Endometrial microvascular endothelial cells (primary cell): ENCODE measurements at regions not wholly inside any gene's neighbourhood (a gene's known extent, or its start where the extent isn't known, plus 50 kb on each side); places are given as distances from the start of the nearest gene placed in this dataset.
"Not testable (repeated sequence)": the region's sequence is repeated elsewhere in the genome, so short reads cannot be mapped to it uniquely, and the experiment has no call there.

Experiments used
- in situ Hi-C: cut with HindIII; loops from 2 replicates; pipeline ENCODE4 v1.10.0; 2017; ENCODE audit warnings: low sequenced_read_pairs, low pct_unique_long_range_greater_than_20kb; ENCODE audit errors: inconsistent ontology term

DNA sequence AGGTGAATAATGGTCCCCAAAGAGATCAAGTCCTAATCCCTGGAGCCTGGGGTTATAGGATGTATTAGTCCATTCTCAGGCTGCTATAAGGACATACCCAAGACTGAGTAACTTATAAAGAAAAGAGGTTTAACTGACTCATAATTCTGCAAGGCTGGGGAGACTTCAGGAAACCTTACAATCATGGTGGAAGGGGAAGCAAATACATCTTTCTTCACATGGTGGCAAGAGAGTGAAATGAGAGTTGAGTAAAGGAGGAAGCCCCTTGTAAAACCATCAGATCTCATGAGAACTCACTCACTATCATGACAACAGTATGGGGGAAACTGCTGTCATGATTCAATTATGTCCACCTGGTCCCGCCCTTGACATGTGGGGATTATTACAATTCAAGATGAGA lies 142.9 kb upstream of the ANKRD28 start:
- in situ Hi-C loops: no loop called here

DNA sequence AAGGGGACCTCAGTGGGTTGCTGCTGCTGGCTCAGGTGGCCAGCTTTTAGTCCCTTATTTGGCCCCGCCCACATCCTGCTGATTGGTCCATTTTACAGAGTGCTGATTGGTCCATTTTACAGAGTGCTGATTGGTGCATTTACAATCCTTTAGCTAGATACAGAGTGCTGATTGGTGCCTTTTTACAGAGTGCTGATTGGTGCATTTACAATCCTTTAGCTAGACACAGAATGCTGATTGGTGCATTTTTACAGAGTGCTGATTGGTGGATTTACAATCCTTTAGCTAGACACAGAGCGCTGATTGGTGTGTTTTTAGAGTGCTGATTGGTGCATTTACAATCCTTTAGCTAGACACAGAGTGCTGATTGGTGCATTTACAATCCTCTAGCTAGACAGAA lies 143.7 kb upstream of the ANKRD28 start:
- in situ Hi-C loops: not testable (repeated sequence)

DNA sequence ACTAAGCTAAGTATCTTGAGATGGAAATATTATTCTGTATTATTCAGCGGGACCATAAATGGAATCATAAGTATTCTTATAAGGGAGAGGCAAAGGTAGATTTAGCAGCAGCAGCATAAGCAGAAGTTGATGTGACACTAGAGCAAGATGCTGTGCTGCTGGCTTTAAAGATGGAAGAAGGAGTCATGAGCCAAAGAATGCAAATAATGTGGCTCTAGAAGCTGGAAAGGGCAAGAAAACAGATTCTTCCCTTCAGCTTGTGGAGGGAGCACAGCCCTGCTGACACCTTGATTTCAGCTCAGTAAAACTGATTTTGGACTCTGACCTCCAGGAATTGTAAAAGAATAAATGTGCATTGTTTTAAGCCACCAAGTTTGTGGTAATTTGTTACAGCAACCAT lies 144.2 kb upstream of the ANKRD28 start:
- in situ Hi-C loops: no loop called here

DNA sequence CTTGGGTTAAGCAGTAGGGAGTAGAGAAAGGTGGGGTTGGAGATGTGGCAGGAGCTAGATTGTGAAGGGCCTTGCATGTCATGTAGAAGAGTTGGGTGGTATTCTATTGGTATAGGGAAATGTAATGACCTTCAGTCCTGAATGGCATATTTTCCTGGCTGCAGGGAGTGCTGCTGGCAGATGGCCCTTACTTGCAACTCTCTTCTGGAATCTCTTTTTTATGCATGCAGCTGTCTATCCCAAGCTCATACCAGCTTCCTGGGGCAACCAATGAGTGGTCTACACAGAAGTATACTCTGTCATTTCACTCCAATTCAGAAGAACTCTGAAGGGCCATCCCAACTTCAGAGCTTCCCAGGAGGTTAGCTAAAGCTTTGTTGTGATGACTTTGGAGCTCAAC lies 144.7 kb upstream of the ANKRD28 start:
- in situ Hi-C loops: no loop called here

DNA sequence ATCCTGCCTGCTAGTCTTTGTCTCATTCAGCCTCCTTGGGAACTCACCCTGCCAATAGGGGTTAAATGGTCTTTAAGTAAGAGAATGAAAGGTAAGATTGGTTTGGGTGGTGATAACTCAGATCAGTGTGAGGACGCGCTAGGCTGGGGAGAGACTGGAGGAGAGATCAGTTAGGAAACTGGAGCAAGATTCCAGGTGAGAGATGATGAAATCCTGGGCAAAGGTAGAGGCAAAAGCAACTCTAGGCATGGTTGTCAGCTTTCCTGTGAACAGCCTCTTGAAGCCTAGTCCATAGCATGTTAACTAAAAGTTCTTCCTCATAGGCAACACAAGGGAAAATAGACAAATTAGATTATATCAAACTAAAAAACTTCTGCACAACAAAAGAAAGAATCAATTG lies 145.2 kb upstream of the ANKRD28 start:
- in situ Hi-C loops: no loop called here

DNA sequence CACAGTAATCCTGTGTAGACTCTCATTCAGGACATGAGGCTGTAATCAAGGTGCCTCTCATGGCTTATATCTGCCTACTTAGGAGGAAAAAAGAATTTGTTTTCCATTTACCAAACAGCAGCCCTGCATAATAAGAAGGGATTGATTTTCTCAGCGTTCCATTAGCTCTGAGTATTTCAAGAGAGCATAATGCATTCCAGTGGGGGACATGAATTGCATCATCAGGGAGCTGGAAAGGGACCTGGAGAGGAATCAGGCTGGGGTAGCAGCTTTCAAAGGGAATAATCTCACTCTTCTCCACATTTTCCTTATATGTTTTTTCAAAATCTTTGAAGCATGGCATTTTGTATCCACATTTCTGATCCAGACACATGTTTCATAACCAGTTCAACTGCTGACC lies 150.6 kb upstream of the ANKRD28 start:
- in situ Hi-C loops: no loop called here

DNA sequence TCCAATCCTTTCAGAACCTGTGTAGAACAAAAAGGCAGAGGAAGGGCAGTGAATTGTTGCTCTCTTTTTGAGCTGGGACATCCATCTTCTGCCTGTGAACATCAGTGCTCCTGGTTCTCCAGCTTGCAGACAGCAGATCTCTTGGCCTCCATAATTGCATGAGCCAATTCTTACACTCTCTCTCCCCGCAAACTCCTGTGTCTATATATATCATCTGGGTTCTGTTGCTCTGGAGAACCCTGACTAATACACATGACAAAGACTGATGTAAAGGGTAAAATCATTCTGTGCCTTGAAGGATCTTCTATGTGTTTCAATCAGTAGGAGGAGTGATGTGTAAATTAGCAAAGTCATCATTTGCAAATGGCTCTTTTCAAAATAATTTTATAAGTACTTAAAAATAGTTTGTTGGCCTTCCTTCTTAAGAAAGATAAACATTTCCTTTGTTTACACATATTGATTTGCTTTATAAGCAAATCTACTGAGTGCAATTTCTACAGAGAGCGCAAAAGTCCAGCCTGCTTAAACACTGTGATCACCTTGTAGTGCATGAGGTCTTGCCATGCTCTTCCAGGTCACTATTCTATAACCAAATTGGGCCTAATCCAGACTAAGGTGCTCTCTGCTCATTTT lies 154.9 kb upstream of the ANKRD28 start:
- in situ Hi-C loops: no loop called here

DNA sequence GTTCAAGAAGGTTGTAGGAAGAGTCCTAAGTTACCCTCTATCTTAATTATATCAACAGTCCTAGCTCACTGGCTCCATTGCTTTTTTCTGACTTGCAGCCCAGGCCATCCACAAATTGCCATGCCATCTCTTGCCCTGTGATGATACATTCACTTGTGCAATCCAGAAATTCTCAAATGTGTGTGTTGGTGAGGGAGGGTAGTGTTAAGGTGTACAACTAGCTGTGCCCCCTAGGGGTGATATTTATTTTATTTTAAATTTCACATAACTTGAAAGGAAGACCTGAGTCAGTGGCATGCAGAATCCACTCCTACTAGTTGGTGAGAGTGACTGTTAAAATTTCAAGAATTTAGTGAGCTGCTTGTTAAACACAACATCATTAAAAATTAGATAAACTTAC lies 156.1 kb upstream of the ANKRD28 start:
- in situ Hi-C loops: no loop called here

DNA sequence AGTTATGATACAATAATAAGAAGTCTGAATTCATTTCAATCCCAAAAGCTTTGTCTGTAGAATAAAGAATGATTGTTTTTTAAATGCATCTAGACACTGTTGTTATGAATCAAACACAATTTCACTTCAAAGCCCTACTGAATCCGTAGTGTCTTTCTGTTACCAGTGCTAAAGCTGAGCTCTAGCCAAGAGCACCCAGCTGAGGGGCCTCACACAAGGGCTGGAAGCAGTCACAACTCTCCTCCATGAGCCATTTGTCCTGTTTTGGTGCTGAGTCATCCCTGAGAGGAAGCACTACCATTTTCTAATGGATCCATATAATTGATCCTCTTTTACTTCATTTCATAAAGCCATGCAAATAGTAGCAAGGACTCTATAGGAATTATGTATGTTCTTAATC lies 158.2 kb upstream of the ANKRD28 start:
- in situ Hi-C loops: no loop called here

DNA sequence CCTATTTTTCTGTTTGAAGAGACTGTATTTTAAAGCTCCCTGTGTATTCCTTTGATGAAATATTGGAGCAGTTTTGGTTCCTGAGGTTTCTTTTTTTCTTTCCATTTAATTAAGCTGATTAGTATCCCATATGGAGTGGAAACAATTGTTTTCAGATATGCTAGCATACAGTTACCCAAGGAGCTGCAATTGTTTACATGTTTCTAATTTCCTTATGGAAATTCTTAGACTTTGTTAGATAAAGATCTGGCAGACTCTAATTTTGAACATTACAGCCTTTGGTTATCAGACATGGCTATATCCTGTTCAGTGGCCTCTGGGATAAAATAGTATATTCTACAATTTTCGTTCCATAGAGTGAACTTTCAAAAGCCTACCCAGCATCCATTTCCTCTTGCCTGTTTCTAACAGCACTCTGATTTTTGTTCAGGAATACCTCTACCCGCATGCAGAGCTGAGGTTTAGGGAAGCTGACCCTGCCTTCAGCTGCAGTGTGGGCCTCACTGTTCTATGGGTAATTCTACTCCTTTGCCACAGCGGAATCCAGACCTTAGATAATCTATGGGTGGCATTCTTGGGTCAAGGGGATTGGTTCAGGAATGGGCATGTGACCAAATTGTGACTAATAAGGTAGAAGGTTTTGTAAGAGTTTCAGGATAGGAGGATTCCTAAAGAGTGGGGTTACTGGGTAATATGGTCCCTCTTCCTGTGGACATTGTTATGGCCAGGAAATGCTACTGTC lies 161.1 kb upstream of the ANKRD28 start:
- in situ Hi-C loops: no loop called here

DNA sequence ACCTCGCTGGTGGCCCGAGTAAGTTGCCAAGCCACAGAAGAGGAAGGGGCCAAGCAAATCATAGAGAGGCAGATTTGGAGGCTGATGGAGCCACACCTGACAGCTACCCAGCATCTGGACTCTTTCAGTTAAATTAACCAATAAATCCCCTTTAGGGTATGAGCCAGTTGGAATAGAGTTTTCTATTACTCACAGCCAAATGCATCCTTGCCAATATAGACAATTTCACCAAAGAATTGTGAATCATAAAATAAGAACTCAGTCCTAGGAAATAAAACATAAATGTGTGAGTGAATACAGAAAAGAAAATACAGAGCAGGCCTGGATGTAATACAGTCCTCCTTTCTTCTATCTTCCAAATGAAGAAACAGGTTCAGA lies 161.6 kb upstream of the ANKRD28 start:
- in situ Hi-C loops: no loop called here

DNA sequence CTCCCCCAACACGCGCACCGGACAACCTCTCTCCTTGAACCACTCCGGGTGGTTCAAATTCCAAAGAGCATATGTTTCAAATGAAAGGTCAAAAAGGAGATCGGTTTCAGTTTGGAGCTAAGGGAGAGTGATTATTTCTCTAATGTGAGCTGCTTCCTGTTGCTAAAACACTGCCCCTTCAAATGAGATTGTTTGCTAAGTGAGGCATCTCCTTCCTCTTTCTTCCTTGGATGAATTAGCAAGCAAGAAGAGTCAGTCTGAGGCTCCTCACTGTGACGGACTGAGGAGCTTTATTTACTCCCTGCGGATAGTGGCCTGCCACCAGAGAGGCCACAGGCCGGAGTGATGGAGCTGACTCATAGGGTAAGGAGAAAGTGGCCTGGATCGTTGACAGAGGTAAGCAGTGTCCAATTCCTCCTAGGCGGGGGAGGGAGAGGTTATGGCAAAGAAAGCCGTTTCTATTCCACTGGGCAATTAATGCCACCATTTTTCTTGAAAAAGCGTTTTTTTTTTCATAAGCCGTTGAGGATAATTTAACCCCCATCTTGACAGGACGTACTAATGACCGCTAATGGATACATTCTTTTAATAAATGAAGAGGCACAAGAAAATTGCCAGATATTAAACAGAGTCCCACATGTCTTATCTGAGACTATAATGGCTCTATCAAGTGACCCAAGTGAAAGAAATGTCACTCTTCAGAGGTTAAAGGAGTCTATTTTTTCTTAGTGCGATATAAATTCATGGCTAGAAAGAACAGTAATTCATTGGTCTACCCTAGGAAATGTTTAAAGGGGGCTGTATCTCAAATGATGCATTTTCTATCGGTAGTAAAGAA lies 167.0 kb upstream of the ANKRD28 start:
- in situ Hi-C loops: no loop called here

DNA sequence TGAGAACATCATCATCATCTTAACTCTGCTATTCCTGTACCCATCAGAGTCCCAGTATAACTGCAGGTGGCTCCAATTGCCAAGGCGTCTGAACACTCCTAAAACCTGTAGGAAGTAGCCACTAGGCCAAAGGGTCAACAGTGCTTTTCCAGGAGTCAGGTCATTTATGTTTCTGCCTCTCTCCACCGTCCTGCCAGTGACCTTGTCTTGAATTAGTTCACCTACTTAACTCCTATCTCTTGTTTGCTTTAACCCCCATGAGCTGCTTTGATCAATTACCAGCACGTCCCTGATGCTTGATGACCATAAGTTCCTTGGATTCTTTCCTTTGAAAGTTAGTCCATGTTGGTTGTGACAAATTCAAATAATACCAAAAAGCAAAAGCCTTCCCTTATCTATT lies 169.8 kb upstream of the ANKRD28 start:
- in situ Hi-C loops: no loop called here

DNA sequence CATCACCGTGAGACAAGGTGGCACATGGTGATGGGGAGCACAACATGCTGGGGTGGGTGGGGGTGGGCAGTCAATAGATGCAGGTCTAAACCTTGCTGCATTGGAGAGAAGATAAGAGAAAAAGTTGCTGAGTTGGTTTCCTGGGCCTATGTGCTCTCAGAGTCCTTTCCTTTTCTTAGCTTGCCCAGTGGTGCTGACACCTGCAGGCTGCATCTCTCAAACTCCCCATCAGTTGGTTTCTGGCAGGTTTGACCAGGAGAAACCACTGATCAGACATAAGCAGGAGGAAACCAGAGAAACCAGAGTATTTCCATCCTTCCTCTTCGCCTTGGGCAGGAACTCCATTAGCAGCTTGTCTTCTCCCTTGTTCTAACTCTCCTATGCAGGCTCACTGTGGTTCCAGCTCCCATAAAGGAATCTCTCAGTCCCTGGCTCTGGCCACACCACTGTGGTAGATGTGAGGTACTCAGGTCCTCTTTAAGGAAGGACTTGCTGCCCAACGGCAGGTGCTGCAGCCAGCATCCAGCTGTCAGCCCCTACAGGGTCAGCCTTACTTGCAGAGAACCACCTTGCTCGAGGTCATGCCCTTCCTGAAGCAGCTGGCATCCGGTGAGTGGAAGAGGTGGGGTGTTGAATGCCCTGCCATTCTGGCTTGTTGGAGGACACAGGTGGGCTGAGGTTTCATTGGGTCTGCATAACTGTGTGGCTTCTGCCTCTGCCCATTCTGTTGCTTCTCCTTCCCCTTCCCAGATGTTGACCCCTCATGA lies 172.3 kb upstream of the ANKRD28 start:
- in situ Hi-C loops: no loop called here

DNA sequence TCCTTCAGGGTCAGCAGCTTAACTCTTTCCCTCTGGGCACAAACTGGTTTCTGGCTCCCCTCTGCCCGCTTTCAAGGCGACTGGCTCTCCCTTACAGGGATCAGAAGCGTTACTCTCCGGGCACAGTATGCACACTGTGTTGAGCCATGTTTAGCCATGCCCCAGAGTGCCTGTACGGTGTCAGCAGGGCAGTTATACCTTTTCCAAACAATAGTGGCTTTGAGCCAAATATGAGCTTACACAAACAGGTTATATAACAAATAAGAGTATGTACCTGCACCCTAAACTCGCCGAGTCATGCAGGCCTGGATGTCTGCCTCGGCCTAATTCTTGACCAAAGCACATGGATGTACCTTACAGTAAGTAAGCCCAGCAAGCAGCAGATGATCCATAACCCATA lies 175.6 kb upstream of the ANKRD28 start:
- in situ Hi-C loops: no loop called here

DNA sequence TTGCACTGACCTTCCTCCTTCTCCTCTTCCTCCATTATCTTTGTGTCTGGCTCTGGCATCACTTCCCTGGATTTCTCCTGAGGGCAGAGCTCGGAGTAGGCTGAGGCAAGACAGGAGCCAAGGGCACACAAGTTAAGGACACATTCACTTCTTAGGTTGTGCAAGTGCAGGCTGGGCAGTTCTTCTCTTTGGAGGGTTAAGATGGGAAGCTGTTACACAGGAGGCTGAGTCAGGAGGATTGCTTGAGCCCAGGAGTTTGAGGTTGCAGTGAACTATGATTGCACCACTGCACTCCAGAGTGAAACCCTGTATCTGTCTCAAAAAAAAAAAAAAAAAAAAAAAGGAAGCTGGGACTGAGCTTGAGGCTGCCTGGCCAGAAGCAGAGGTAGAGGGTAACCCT lies 176.2 kb upstream of the ANKRD28 start:
- in situ Hi-C loops: no loop called here

DNA sequence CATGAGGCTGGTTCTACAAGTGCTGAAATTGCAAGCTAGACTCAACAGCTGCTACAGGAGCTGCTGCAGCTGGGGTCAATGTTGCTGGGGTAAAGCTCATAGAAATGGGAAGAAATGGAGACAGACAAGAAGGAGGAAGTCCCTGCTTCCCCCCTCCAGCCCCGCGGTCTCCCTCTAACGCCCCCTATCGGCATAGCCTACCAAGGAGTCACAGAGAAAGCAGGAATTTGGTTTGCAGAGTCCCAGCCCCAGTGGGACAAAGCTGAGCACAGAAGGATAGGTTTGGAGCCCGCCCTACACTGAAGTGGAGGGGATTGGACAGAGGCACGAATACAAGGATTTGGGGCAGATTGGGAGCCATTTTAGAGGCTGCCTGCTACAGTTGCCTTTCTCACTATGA lies 176.9 kb upstream of the ANKRD28 start:
- in situ Hi-C loops: no loop called here

DNA sequence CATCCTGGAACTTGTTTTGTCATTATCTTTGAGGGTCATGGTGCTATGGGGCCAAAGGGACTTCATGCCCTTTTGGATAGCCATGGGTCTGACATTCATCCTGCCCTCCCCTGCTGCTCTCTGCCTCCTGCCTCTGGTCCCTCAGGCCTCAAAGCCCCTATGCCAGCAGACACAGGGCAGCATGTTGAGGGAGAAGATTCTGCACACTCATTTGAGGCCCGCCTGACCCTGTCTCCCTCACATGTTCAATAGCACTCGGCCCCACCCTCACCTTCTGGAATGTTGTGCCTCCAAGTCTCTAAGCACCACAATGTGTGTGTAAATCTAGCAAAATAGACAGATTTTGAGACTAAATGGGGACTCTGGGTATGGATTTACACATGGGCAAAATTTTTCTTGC lies 178.7 kb upstream of the ANKRD28 start:
- in situ Hi-C loops: no loop called here

DNA sequence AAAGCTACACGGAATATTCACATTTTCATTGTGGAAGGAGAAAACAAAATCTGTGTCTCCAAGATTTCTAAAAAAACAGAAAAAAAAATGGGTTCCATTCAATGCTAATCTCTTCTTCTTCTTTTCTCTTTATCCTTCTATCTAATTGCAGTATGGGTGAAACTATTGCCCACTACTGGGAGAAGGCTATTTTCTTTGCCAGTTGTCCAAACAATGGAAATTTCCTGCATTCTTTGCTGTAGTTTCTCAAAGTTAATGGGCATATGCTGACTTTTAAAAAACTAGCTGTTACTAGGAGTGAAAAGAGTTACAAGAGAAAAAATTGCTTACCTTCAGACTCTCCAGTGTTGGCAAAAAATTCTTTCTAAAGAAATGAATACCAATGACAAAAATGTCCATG lies 179.3 kb upstream of the ANKRD28 start:
- in situ Hi-C loops: no loop called here
